ENCODE measurements at regions not wholly inside any gene's neighbourhood (a gene's known extent, or its start where the extent isn't known, plus 50 kb on each side); places are given as distances from the start of the nearest gene placed in this dataset.

- TF ChIP-seq NFE2L1 (CRISPR knock-in tag; IDR thresholded peaks at IDR 0.05) (no peak), CTCF (IDR thresholded peaks at IDR 0.05) (no peak), E2F1 (CRISPR knock-in tag; IDR thresholded peaks at IDR 0.05) (no peak), USF2 (CRISPR knock-in tag; IDR thresholded peaks at IDR 0.05) (no peak), ZNF416 (CRISPR knock-in tag; IDR thresholded peaks at IDR 0.05) (no peak), MYBL2 (CRISPR knock-in tag; IDR thresholded peaks at IDR 0.05) (no peak), ATF3 (CRISPR knock-in tag; conservative IDR thresholded peaks at IDR 0.05) (no peak), CBFB (CRISPR knock-in tag; IDR thresholded peaks at IDR 0.05; ENCODE audit: low read depth) (no peak), CREM (CRISPR knock-in tag; IDR thresholded peaks at IDR 0.05) (no peak)
These were observed 642.8 kb downstream of the EPM2A start for GRCh38 chr6:145092554-145092953.

All from WTC11 (cell line).